OCI-LY7 (cell line): ENCODE measurements at regions not wholly inside any gene's neighbourhood (a gene's known extent, or its start where the extent isn't known, plus 50 kb on each side); places are given as distances from the start of the nearest gene placed in this dataset.

ENCODE experiments used
- EZH2phosphoT487 ChIP-seq: fragments of 200-600 bp; sonication (generic); IDR thresholded peaks from 2 replicates; pipeline ENCODE4 v1.6.1; 2018; ENCODE audit warnings: low read depth, borderline replicate concordance, mild to moderate bottlenecking, mixed run types, antibody characterized with exemption, low read length, moderate library complexity, mixed read lengths
- TF ChIP-seq, protein P1 (sequence below): fragments of 200-600 bp; sonication (generic); conservative IDR thresholded peaks from 2 replicates; pipeline ENCODE4 v1.5.1; 2014; ENCODE audit warnings: mild to moderate bottlenecking, antibody characterized with exemption, low read length, moderate library complexity, mixed read lengths

DNA sequence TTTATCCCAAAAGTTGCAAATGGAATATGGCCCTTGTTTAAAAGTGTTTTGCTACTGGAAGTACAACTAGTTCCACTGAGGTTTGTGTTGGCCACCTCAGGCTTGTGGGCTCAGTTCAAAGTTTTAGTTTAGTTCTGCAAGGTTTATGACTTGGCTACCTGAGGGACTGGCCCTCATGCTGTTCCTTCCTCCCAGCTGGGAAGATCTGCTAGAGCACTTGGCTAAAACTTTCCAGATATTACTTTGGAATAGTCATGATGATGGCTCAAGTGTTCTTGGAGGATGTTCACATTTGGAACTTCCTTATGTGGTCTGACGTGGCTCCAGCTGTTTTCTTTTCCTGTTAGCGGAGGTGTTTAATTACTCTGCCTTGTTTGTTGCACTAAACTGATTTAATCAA, 110.2 kb upstream of the IVNS1ABP start:
- TF ChIP-seq, protein P1, sequence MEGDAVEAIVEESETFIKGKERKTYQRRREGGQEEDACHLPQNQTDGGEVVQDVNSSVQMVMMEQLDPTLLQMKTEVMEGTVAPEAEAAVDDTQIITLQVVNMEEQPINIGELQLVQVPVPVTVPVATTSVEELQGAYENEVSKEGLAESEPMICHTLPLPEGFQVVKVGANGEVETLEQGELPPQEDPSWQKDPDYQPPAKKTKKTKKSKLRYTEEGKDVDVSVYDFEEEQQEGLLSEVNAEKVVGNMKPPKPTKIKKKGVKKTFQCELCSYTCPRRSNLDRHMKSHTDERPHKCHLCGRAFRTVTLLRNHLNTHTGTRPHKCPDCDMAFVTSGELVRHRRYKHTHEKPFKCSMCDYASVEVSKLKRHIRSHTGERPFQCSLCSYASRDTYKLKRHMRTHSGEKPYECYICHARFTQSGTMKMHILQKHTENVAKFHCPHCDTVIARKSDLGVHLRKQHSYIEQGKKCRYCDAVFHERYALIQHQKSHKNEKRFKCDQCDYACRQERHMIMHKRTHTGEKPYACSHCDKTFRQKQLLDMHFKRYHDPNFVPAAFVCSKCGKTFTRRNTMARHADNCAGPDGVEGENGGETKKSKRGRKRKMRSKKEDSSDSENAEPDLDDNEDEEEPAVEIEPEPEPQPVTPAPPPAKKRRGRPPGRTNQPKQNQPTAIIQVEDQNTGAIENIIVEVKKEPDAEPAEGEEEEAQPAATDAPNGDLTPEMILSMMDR = no peak
- TF ChIP-seq EZH2phosphoT487 = no peak
